ENCODE measurements at regions not wholly inside any gene's neighbourhood (a gene's known extent, or its start where the extent isn't known, plus 50 kb on each side); places are given as distances from the start of the nearest gene placed in this dataset.

DNA sequence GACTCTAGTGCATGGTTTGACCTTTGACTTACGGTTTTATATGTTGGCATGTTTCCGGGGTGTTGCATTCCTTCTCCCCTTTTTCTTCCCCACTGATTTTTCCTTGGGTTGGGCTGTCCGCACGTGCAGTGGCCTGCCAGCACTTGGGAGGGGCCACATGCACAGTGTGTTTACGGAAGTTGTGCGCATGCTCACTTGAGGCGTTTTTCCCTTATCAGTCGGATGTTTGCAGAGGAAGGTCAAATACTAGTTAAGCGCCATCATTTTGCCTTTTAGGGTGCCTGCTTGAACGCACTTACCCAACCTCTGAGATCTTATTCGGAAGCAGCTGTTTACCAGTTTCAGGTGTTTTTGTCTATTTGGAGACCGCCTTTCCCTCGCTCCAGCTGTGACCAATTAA lies 653.9 kb upstream of the AADAT start:
- DNase-seq, result no peak
- H3K27ac Mint-ChIP-seq, result no peak overlapping the region
- H3K4me3 Mint-ChIP-seq, result no peak overlapping the region
- no peaks in the 10 kb centered on the region for H3K4me1 Mint-ChIP-seq (ENCODE audit: low read depth)
- H3K36me3 Mint-ChIP-seq (ENCODE audit: low read depth), result no peaks in the 10 kb centered on the region
- H3K9me3 Mint-ChIP-seq, result peaks cover 7% of the 10 kb centered on the region
- no peaks in the 10 kb centered on the region for H3K27me3 Mint-ChIP-seq

DNA sequence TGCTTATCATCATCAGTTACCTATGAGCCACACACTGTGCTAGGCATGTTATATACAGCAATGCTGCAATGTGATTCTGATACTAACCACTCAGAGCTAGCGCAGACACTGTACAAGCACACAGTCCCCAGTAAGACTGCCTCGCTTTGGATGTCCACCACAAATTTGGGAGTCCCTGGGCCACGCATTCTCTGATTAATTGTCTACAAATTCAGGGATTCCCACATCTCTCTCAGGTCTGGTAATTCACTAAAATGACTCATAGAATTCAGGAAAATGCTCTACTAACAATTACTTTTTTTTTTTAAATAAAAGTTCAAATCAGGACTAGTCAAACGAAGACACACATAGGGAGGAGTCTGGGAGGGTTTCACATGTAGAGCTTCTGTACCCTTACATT lies 652.1 kb upstream of the AADAT start:
- peaks cover 9% of the 10 kb centered on the region for H3K9me3 Mint-ChIP-seq
- H3K4me3 Mint-ChIP-seq, result no peak overlapping the region
- H3K4me1 Mint-ChIP-seq (ENCODE audit: low read depth), result no peaks in the 10 kb centered on the region
- no peak overlapping the region for H3K27ac Mint-ChIP-seq
- DNase-seq, result no peak
- H3K36me3 Mint-ChIP-seq (ENCODE audit: low read depth), result no peaks in the 10 kb centered on the region
- H3K27me3 Mint-ChIP-seq, result no peaks in the 10 kb centered on the region

DNA sequence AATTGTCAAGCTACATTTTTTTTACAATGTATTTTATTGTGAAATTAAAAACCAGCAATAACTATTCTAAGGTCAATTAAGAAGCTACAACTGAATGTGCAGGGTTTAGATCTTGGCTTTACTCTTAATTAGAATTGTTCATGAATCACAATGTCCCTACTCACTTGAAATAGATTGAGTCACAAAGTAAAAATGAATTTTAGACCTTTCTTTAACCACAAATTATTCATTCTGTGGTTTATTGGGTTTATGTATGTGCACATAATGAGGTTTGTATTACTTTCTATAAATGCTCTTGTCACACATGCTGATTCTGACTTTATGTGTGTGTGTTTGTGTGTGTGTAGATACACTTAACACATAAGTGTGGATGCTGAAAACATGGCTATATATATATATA lies 647.0 kb upstream of the AADAT start:
- no peaks in the 10 kb centered on the region for H3K36me3 Mint-ChIP-seq (ENCODE audit: low read depth)
- H3K9me3 Mint-ChIP-seq, result peaks cover 4% of the 10 kb centered on the region
- no peaks in the 10 kb centered on the region for H3K4me1 Mint-ChIP-seq (ENCODE audit: low read depth)
- H3K27me3 Mint-ChIP-seq, result no peaks in the 10 kb centered on the region
- no peak overlapping the region for H3K27ac Mint-ChIP-seq
- no peak for DNase-seq
- no peak overlapping the region for H3K4me3 Mint-ChIP-seq

DNA sequence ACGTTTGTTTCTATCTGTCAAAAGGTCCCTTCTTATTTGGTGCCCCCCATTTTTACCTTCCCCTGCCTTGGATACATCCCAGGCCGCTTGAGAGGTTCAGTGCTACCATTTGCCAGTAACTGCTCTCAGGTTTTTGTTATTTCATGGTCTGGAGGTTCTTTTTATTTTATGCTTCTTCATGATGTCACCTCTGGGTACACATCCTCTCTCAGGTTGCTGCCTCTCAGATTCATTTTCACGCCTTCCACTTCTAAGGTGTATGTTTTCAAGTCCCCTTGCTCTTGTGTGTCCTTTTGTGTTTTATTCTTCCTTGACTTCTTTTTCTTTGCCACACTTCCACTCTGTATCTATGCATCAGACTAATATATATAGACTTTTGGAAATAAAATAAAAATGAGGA lies 640.1 kb upstream of the AADAT start:
- H3K36me3 Mint-ChIP-seq (ENCODE audit: low read depth), result no peaks in the 10 kb centered on the region
- no peak overlapping the region for H3K27ac Mint-ChIP-seq
- DNase-seq, result no peak
- no peak overlapping the region for H3K4me3 Mint-ChIP-seq
- no peaks in the 10 kb centered on the region for H3K27me3 Mint-ChIP-seq
- no peaks in the 10 kb centered on the region for H3K4me1 Mint-ChIP-seq (ENCODE audit: low read depth)
- H3K9me3 Mint-ChIP-seq, result peaks cover 9% of the 10 kb centered on the region

DNA sequence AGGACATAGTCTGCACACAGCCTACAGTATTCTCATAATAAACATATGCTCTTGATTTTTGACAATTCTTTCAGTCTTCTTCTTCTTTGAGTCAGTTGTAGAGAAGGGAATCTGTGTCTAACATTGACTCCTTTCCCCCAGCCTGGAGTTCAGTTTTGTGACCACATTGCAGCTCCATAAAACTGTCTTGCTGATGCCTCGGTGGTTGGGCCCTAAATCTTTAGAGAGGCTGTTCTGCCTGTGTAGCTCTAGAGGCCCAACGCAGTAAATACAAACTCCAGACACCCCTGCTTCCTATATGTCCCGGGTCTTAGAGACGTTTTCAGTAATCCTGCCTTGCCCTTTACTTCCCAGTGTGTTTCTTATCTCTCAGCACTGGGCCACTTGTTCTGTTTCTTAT lies 639.5 kb upstream of the AADAT start:
- peaks cover 9% of the 10 kb centered on the region for H3K9me3 Mint-ChIP-seq
- H3K27me3 Mint-ChIP-seq, result no peaks in the 10 kb centered on the region
- H3K27ac Mint-ChIP-seq, result no peak overlapping the region
- no peaks in the 10 kb centered on the region for H3K4me1 Mint-ChIP-seq (ENCODE audit: low read depth)
- no peak overlapping the region for H3K4me3 Mint-ChIP-seq
- no peak for DNase-seq
- H3K36me3 Mint-ChIP-seq (ENCODE audit: low read depth), result no peaks in the 10 kb centered on the region

DNA sequence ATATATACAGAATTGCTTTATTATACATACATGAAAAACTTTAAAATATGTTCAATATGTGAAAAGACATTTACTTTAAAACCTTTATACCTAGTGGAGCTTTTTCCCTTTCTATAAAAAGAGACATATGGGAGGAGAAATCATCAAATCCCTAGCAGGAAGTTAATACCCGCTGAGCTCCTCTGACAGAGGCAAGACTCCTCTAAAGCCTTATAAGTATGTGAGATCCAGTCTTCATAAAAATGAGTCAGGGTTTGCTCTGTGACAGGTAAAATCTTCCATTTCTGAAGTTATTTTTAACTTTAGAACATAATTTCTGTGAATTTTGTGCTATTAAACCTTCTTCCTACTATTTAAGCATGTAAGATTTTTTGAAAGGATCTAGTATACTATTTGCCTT lies 634.4 kb upstream of the AADAT start:
- Mint-ChIP-seq H3K4me1 (ENCODE audit: low read depth) (no peaks in the 10 kb centered on the region), H3K27ac (no peak overlapping the region), H3K4me3 (no peak overlapping the region), H3K36me3 (ENCODE audit: low read depth) (no peaks in the 10 kb centered on the region), H3K9me3 (peaks cover 20% of the 10 kb centered on the region), H3K27me3 (no peaks in the 10 kb centered on the region)
- DNase-seq, result no peak

DNA sequence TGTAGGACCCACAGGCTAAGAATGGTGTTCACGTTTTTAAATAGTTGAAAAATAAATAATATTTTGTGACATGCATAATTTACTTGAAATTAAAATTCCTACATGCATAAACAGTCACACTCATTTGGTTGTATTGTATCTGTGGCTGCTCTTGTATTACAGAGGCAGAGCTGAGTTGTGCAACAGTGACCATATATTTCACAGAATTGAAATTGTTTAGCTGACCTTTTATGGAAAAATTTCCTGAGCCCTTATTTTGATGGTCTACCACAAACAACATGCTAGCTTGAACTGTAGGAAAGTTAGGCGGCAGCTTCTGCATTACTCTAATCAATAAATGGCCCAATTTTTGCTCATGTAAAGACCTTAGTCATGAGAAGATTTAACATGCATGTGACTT lies 633.4 kb upstream of the AADAT start:
- H3K27me3 Mint-ChIP-seq, result no peaks in the 10 kb centered on the region
- no peaks in the 10 kb centered on the region for H3K4me1 Mint-ChIP-seq (ENCODE audit: low read depth)
- H3K27ac Mint-ChIP-seq, result no peak overlapping the region
- DNase-seq, result no peak
- no peak overlapping the region for H3K4me3 Mint-ChIP-seq
- peaks cover 19% of the 10 kb centered on the region for H3K9me3 Mint-ChIP-seq
- H3K36me3 Mint-ChIP-seq (ENCODE audit: low read depth), result no peaks in the 10 kb centered on the region

DNA sequence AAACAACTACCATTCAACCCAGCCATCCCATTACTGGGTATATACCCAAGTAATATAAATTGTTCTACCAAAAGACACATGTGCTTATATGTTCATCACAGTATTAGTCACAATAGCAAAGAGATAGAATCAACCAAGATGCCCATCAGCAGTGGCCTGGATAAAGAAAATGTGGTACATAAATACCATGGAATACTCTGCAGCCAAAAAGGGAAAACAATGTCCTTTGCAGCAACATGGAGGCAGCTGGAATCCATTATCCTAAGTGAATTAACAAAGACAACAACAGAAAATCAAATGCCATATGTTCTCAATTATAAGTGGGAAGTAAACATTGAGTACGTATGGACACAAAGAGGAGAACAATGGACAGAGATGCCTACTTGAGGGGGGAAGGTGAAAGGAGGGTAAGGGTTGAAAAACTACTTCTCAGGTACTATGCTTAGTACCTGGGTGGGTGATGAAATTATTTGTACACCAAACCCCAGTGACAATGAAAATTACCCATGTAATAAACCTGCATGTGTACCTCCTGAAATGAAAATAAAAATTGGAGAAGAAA lies 632.1 kb upstream of the AADAT start:
- peaks cover 19% of the 10 kb centered on the region for H3K9me3 Mint-ChIP-seq
- no peak for DNase-seq

DNA sequence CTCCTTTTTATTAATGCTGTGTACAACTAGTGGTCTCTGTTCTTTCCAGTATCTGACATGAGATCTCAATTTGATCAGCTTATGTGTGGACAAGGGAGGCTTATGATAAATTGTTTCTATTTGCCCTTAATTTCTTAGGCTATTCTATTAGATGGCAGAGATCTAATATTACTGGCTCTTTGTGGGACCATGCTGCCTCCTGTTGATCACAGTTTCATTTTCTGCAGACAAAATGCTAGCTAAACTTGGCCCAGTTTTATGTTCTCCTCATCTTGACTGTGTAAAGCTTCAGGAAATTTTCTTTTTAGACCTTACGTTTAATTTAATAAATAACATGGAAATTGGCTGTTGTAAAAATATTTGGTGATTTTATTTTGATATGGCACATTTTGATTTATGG lies 627.1 kb upstream of the AADAT start:
- DNase-seq, result no peak
- Mint-ChIP-seq H3K36me3 (ENCODE audit: low read depth) (no peaks in the 10 kb centered on the region), H3K4me3 (no peak overlapping the region), H3K9me3 (peaks cover 15% of the 10 kb centered on the region), H3K4me1 (ENCODE audit: low read depth) (no peaks in the 10 kb centered on the region), H3K27ac (no peak overlapping the region), H3K27me3 (no peaks in the 10 kb centered on the region)

More for the DNA sequence above, 632.1 kb upstream of the AADAT start:
- Mint-ChIP-seq H3K4me3 (no peak overlapping the region), H3K27me3 (no peaks in the 10 kb centered on the region), H3K36me3 (ENCODE audit: low read depth) (no peaks in the 10 kb centered on the region), H3K27ac (no peak overlapping the region), H3K4me1 (ENCODE audit: low read depth) (no peaks in the 10 kb centered on the region)

DNA sequence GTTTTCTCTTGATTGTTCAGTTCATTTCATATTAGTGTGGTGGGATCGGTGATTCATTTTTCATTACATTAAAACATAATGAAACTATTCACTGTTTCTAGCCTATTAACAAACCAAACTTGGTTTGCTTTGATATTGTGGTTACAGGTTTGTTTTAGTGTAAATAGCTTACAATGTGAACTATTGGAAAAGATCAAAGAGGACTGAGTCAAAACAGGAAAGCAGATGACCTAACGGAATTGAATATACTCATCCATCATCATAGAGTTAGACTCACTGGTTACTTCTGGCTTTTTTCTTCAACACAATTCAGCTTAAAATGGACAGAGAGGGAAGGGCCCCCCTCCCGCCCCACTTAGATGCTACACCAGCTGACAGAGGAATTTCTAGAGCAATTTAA lies 616.2 kb upstream of the AADAT start:
- H3K9me3 Mint-ChIP-seq, result peaks cover 4% of the 10 kb centered on the region
- H3K4me3 Mint-ChIP-seq, result no peak overlapping the region
- H3K27ac Mint-ChIP-seq, result no peak overlapping the region
- no peaks in the 10 kb centered on the region for H3K4me1 Mint-ChIP-seq (ENCODE audit: low read depth)
- H3K36me3 Mint-ChIP-seq (ENCODE audit: low read depth), result no peaks in the 10 kb centered on the region
- no peak for DNase-seq
- H3K27me3 Mint-ChIP-seq, result no peaks in the 10 kb centered on the region

DNA sequence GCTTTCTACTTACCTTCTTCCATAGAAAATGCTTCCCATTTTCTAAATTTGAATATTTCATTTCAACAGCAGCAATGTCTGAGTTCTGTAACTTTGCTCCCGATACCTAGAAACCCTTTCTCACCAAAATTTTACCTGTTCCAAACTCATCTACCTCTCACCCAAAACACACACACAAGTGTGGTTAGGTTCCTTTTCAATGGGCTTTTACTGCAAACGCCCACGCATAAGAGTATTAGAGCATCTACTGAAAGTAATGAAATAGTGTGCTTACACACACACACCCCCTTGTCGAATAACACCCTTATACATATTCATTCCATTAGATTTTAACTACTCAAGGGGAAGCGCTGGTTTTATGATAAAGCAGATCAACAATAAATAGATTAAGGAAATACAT lies 610.3 kb upstream of the AADAT start:
- no peak overlapping the region for H3K27ac Mint-ChIP-seq
- peaks cover 7% of the 10 kb centered on the region for H3K9me3 Mint-ChIP-seq
- no peaks in the 10 kb centered on the region for H3K4me1 Mint-ChIP-seq (ENCODE audit: low read depth)
- H3K36me3 Mint-ChIP-seq (ENCODE audit: low read depth), result no peaks in the 10 kb centered on the region
- H3K4me3 Mint-ChIP-seq, result no peak overlapping the region
- DNase-seq, result no peak
- H3K27me3 Mint-ChIP-seq, result no peaks in the 10 kb centered on the region

DNA sequence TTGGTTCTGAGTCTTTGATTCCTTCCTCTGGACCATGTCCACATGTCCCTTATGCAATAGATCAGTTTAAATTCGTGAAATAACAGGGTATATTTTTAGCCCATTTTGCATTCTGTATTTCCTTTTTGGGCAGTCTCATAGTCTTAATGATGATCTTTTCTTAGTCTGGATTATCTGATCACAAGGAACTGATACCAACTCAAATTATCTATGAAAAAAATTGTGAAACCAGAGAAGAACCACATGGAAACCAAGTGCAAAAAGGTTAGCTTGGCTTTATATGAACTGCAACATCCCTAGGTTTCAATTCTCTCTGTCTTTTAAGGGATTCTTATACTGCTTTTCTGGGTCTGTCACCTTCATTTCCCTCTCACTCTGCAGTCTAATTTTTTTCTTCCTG lies 608.6 kb upstream of the AADAT start:
- H3K4me1 Mint-ChIP-seq (ENCODE audit: low read depth), result no peaks in the 10 kb centered on the region
- H3K4me3 Mint-ChIP-seq, result no peak overlapping the region
- peaks cover 10% of the 10 kb centered on the region for H3K9me3 Mint-ChIP-seq
- no peaks in the 10 kb centered on the region for H3K36me3 Mint-ChIP-seq (ENCODE audit: low read depth)
- no peak for DNase-seq
- H3K27me3 Mint-ChIP-seq, result no peaks in the 10 kb centered on the region
- H3K27ac Mint-ChIP-seq, result no peak overlapping the region

DNA sequence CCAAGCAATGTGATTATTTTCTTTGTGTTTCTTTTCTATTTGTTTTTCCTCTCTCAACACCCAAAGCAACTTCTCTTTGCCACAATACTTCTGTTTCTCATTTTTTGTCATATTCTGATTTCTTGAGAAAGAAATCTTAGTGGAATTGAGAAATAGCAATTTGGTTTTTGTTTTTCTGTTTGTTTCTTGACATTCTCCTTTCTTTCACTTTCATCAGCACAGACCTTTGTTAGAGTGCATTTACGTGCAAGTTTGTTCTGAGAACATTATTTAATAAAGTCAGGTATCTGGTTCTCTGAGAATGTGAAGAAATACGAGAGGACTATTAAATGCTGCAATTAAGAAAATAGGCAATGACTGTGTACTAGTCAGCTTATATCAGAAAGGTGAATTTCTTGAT lies 608.1 kb upstream of the AADAT start:
- no peaks in the 10 kb centered on the region for H3K4me1 Mint-ChIP-seq (ENCODE audit: low read depth)
- H3K27me3 Mint-ChIP-seq, result no peaks in the 10 kb centered on the region
- H3K4me3 Mint-ChIP-seq, result no peak overlapping the region
- H3K27ac Mint-ChIP-seq, result no peak overlapping the region
- no peaks in the 10 kb centered on the region for H3K36me3 Mint-ChIP-seq (ENCODE audit: low read depth)
- H3K9me3 Mint-ChIP-seq, result peaks cover 11% of the 10 kb centered on the region
- DNase-seq, result no peak

DNA sequence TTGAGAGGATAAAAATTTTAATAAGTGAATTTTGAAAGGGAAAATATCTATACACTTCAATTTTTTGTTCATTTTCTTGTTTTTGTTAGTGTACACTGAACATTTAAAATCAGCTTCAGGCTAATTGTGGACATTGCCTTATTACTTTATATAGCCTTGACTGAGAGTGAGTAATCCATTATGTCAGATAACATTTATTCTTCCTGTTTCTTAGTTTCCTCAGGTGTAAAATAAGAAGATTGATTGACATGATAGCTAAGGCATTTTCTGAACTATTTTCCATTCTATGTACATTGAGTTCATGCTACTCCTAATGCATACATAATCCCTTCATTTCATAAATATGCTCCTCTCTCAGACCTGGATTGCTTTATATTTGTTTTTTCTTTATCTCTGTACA lies 607.3 kb upstream of the AADAT start:
- H3K27ac Mint-ChIP-seq, result no peak overlapping the region

DNA sequence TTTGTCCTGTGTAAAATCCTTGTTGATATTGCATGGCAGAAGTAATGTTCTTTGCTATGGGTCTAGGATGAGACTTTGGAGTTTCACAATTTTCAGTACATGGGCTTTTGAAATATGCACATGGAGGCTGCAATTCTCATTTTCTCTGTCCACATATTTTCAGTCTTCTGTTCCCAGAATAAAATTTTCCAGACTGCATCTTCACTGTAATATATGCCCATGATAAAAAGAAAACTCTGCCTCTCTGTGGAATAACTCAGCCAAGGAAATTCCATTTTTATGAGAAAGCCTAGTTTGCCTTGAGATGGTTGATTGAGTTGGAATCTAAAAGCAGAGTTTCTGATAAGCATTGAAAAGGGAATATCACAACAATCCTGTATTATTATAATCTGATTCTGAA lies 601.4 kb upstream of the AADAT start:
- H3K27me3 Mint-ChIP-seq, result no peaks in the 10 kb centered on the region
- no peaks in the 10 kb centered on the region for H3K4me1 Mint-ChIP-seq (ENCODE audit: low read depth)
- H3K27ac Mint-ChIP-seq, result no peak overlapping the region
- H3K9me3 Mint-ChIP-seq, result peaks cover 13% of the 10 kb centered on the region
- no peaks in the 10 kb centered on the region for H3K36me3 Mint-ChIP-seq (ENCODE audit: low read depth)
- DNase-seq, result no peak
- no peak overlapping the region for H3K4me3 Mint-ChIP-seq

More for the DNA sequence above, 607.3 kb upstream of the AADAT start:
- DNase-seq, result no peak
- H3K9me3 Mint-ChIP-seq, result peaks cover 11% of the 10 kb centered on the region
- no peaks in the 10 kb centered on the region for H3K36me3 Mint-ChIP-seq (ENCODE audit: low read depth)
- no peaks in the 10 kb centered on the region for H3K4me1 Mint-ChIP-seq (ENCODE audit: low read depth)
- no peak overlapping the region for H3K4me3 Mint-ChIP-seq
- no peaks in the 10 kb centered on the region for H3K27me3 Mint-ChIP-seq

DNA sequence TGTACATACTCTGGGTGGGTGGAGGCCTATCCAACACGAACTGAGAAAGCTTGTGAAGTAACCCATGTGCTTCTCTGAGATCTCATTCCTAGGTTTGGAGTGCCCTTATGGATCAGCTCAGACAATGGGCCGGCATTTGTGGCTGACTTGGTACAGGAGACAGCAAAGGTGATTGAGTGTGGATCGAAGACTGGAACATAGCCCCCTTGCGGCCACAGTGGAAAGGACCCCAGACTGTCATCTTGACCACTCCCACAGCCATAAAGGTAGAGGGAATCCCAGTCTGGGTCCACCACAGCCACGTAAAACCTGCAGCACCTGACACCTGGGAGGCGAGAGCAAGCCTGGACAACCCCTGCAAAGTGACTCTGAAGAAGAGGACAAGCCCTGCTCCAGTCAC lies 598.0 kb upstream of the AADAT start:
- no peak for DNase-seq
- H3K27me3 Mint-ChIP-seq, result no peaks in the 10 kb centered on the region

More for the DNA sequence above, 598.0 kb upstream of the AADAT start:
- Mint-ChIP-seq H3K4me3 (no peak overlapping the region), H3K27ac (no peak overlapping the region), H3K36me3 (ENCODE audit: low read depth) (no peaks in the 10 kb centered on the region), H3K4me1 (ENCODE audit: low read depth) (no peaks in the 10 kb centered on the region), H3K9me3 (peaks cover 3% of the 10 kb centered on the region)
